ENCODE measurements at regions not wholly inside any gene's neighbourhood (a gene's known extent, or its start where the extent isn't known, plus 50 kb on each side); places are given as distances from the start of the nearest gene placed in this dataset.

- no peak for TF ChIP-seq CHD1 (IDR thresholded peaks at IDR 0.05; ENCODE audit: low read depth, low read length)
- no peak for TF ChIP-seq CTCF (conservative IDR thresholded peaks at IDR 0.05; ENCODE audit: low read depth, low read length)
Observed at GRCh38 chr13:85549819-85550218, 249.4 kb downstream of the SLITRK6 start.

All from IMR-90 (cell line).